Stimulated activated CD8-positive, alpha-beta memory T cell treated with anti-CD3 and anti-CD28 coated beads, Interleukin-4, amount 100 ng/mL, for 48 hours (primary cell): ENCODE measurements at regions not wholly inside any gene's neighbourhood (a gene's known extent, or its start where the extent isn't known, plus 50 kb on each side); places are given as distances from the start of the nearest gene placed in this dataset.
A peak's percentile ranks its signal among the peaks of the same experiment; 100 is the strongest.

Source experiments
- DNase-seq: peaks from one replicate; pipeline ENCODE4 v3.0.0-alpha.2; 2020

DNA sequence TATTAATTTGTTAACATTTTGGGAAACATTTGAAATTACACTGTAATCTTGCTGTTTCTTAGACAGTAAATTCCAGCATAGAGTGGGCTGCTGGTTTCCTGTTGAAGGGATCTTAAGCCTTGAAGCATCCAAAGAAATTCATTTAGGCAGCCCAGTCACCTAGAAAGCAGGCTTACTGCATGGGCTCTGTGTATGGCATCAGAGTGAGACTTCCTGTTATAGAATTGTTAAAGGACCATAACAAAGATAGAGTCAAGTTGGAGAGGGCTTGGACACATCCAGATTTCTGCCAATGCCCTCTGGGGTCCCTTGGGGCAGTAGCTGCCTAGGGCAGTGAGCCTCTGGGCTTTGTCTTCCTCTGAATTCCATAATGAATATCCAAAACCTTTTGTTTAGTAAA is 149.2 kb downstream of the DYRK2 start:
- no peak for DNase-seq

- no peak for DNase-seq
These were observed 150.2 kb downstream of the DYRK2 start for GRCh38 chr12:67798768-67799167.

DNA sequence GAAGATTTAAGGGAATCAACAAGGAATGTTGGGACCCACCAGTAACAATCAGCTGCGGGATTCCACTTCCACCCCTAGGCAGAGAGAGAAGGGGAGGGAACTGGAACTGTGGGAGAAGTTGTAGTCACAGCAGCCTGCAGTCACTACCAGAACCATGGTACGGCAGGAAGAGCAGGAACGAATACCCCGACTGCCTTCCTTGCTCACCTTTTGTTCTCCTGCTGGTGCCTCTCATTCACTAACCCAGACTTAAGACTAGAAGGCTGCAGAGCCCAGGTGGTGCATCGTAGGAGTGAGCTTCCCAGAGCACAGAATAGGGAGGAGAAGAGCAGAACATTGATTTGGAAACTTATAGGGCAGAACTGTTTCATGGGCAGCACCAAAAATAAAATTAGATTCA is 154.2 kb downstream of the DYRK2 start:
- no peak for DNase-seq

- DNase-seq = no peak
These were observed 154.9 kb downstream of the DYRK2 start for GRCh38 chr12:67803278-67803993.

DNA sequence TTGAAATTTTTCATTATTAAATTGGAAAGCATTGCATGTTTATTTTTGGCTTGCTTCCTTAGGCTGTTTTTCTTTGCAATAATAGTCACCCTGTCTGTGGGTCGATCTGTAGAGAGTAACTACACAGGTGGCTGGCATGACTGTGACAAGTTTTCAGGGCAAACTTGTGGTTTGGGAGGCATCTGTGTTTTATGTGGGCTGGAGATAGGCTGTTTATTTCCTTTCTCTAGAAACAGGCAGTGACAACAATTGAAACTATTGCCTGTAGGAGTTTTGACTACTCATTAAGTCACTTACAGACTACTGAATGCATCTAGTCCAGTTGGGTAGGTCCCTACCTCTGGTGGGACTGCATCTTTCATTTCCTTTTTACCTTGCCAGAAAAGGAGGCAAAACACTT is 155.6 kb downstream of the DYRK2 start:
- peak; percentile 52 for DNase-seq

GRCh38 chr12:67807814-67808213 is 159.3 kb downstream of the DYRK2 start:
- no peak for DNase-seq

DNA sequence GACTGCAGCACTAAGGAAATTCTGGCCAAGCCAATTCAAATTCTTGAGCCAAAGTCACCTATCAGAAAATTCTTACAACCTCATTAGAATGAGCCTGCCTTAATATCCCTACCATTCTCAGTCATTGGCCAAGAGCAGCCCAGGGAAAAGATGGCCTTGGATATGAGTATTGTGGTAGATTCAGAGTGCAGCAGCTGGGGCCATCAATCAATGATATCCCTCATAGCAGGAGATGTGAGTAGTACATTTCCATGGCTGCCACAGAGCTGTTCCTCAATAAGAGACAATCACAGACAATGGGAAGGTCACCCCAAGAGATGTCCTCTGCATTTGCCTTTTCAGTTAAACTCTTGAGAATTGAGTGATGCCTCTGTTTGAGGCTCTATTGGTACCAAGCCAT is 161.6 kb downstream of the DYRK2 start:
- no peak for DNase-seq

GRCh38 chr12:67811437-67812361 is 163.2 kb downstream of the DYRK2 start:
- DNase-seq = no peak

DNA sequence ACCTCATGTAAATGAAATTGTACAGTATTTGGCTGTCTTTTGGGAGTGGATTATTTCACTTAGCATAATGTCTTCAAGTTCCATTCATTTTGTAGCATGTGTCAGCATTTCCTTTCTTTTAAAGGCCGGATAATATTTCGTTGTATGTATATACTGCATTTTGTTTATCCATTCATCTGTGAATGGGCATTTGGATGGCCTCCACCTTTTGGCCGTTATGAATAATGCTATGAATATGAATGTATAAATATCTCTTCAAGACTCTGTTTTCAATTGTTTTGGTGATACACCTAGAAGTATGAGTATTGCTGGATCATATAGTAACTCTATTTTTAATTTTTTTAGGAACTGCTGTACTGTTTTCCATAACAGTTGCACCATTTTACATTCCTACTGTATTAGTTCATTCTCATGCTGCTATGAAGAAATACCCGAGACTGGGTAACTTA is 164.9 kb downstream of the DYRK2 start:
- no peak for DNase-seq

GRCh38 chr12:67816269-67816668 is 167.7 kb downstream of the DYRK2 start:
- no peak for DNase-seq

GRCh38 chr12:67818459-67818903 is 169.9 kb downstream of the DYRK2 start:
- no peak for DNase-seq

DNA sequence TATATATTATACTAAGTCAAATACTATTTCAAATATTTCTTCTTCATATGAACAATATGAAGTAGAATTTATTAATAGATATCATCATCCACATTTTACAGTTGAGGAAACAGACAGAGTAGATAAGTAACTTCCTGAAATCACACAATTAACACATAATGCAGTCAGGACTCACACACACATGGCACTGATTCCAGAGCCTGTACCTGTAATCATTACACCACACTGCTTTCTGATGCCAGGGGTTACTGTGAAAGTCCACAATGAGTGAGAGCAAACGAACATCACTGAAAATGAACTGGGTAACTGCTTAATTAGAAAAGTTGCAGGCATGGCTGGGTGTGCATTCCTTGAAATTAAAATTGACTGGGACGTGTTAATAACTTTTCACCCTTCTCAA is 169.3 kb upstream of the IFNG-AS1 start:
- DNase-seq = no peak

GRCh38 chr12:67820694-67821093 is 168.6 kb upstream of the IFNG-AS1 start:
- no peak for DNase-seq

- DNase-seq = no peak
These were observed 166.4 kb upstream of the IFNG-AS1 start for GRCh38 chr12:67822826-67823225.

- DNase-seq = no peak
These were observed 163.1 kb upstream of the IFNG-AS1 start for GRCh38 chr12:67826148-67826547.

GRCh38 chr12:67826946-67827720 is 162.1 kb upstream of the IFNG-AS1 start:
- no peak for DNase-seq

DNA sequence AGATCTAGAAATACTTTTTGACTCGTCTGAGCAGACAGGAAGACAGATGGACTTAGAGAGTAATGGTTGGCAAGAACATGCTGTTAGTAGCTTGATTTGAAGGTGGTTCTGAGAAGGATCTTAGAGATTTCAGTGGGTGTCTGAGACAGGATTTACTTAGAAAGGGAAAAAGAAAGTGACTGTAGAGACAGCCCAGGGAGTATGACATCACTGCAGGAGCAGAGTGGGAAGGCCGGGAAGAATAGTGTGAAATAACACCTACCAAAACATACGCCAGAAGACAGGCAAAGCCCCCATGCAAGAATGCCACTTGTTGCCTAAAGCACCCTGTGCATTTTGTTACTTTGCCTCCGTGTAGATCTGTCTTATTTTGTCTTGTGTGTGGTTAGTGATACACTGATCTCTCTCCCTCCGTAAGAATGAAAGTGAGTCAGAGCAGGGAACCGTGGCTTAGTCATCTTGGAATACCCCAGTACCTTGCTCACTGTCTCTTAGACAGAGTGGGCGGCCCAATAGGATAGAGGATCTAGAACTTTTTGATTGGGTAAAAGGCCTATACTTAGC is 161.3 kb upstream of the IFNG-AS1 start:
- DNase-seq = peak; percentile 60

DNA sequence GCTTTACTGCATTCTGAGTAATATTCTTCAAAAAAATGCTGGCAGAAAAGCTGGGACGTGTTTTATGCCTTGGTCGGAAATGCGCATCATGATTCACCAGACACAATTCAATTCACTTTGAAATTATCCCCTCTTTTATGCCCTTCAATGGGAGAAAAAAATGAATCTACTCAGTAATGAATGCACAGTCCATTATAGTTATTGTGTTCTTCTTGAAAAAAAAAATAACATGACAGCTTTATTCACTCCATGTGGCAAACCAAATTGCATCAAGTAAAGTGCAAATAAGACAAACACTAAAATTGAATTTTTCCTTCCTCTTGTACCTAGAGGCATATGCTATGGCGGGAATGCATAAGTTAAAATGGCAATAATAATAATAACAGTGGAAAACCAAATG is 159.4 kb upstream of the IFNG-AS1 start:
- no peak for DNase-seq

DNA sequence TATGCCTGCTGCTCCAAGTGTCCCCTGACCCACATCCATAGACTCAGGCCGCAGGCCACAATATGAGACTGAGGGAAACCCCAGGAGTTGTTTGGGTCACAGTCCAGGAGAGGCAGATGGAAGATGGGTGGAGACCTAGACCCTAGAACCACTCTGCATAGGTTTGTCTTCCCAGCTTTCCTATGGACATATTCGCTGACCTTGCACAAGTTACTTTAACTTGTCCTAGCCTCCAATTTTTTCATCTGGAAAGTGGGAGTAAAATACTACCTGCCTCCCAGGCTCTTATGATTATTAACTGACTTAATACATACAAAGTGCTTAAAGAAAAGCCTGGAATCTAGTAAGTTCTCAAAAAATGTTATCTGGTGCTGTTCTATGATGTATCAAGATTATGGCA is 157.1 kb upstream of the IFNG-AS1 start:
- DNase-seq = no peak

DNA sequence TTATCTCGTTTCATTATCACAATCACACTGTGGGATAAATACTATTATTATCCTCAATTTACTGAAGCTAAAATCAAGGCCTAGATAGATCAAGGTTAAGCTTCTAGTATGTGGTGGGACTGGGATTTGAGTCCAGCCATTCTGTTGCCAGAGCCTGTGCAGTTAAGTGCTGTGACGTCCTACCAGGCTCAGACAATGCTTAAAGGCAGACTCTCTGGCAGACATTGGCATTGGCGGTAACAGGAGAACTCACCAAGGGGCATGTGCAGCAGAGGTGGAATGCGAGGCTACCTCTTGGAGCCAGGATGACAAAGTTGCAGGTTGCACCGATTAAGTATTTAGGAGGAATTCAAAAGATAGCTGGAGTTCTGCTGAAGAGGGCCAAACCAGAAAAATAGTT is 155.6 kb upstream of the IFNG-AS1 start:
- no peak for DNase-seq

GRCh38 chr12:67837876-67838275 is 151.4 kb upstream of the IFNG-AS1 start:
- DNase-seq = no peak

DNA sequence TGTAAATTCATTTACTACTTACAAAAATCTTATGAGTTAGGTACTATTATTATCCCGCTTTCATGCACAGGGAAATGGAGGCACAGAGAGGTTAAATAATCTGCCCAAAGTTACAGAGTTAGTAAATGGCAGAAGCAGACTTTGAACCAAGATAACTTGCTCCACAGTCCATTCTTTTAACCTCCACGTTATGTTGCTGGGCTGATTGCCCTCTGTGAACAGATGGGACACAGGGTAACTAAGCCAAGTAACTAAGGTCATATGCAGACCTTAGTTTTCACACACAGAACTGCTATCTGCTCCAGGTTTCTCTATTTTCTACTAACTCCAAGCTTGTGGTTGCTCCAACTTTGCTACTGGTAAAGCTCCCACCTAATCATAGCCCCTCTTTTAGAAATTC is 147.1 kb upstream of the IFNG-AS1 start:
- DNase-seq = no peak

DNA sequence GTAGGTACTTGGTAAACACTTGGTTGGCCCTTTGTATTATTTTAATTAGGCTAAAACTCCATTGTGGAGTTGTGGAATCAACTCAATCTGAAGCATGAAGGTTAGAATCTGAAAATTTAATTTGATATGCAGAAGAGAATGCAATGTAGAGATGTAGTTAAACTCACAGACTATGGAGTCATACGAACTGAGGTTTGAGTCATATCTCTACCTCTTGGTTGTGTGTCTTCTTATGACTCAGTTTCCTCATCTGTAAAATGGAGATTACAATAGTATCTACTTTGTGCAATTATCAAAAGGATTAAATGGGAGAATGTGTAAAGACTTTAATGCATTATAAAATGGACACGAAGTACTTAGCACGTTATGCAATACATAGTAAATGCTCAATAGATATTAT is 146.0 kb upstream of the IFNG-AS1 start:
- DNase-seq = no peak
